Hepatocyte (in vitro differentiated cells): ENCODE measurements at regions not wholly inside any gene's neighbourhood (a gene's known extent, or its start where the extent isn't known, plus 50 kb on each side); places are given as distances from the start of the nearest gene placed in this dataset.
A peak's percentile ranks its signal among the peaks of the same experiment; 100 is the strongest.

ENCODE experiments used
- DNase-seq: peaks from one replicate; pipeline ENCODE4 v3.0.0-alpha.2; 2016; ENCODE audit warnings: low spot score
- H2AFZ ChIP-seq: fragments of 200-600 bp; sonication (generic); 2 replicates; pipeline ENCODE4 v1.6.0; 2016; ENCODE audit warnings: antibody characterized with exemption, mild to moderate bottlenecking
- H3K27ac ChIP-seq: fragments of 200-600 bp; sonication (generic); 2 replicates; pipeline ENCODE4 v1.5.1; 2016; ENCODE audit warnings: mild to moderate bottlenecking
- H3K27me3 ChIP-seq: fragments of 200-600 bp; sonication (generic); 2 replicates; pipeline ENCODE4 v1.6.1; 2016
- H3K36me3 ChIP-seq: fragments of 200-600 bp; sonication (generic); replicated peaks from 2 replicates; pipeline ENCODE4 v1.5.1; 2016; ENCODE audit warnings: low read depth; ENCODE audit not compliant: insufficient read depth
- H3K4me1 ChIP-seq: fragments of 200-600 bp; sonication (generic); 2 replicates; pipeline ENCODE4 v1.5.1; 2016; ENCODE audit warnings: mild to moderate bottlenecking, moderate library complexity; ENCODE audit not compliant: insufficient read depth
- H3K4me2 ChIP-seq: fragments of 200-600 bp; sonication (generic); 2 replicates; pipeline ENCODE4 v1.6.0; 2016
- H3K4me3 ChIP-seq: fragments of 200-600 bp; sonication (generic); 2 replicates; pipeline ENCODE4 v1.5.1; 2016; ENCODE audit warnings: mild to moderate bottlenecking
- H3K79me2 ChIP-seq: fragments of 200-600 bp; sonication (generic); 2 replicates; pipeline ENCODE4 v1.6.0; 2017; ENCODE audit warnings: mild to moderate bottlenecking
- H3K9me2 ChIP-seq: fragments of 200-600 bp; sonication (generic); replicated peaks from 2 replicates; pipeline ENCODE4 v1.6.0; 2017; ENCODE audit warnings: mild to moderate bottlenecking; ENCODE audit not compliant: insufficient read depth
- H3K9me3 ChIP-seq: fragments of 200-600 bp; sonication (generic); 2 replicates; pipeline ENCODE4 v1.5.1; 2016; ENCODE audit warnings: low read depth, mild to moderate bottlenecking
- H4K20me1 ChIP-seq: fragments of 200-600 bp; sonication (generic); 2 replicates; pipeline ENCODE4 v1.6.0; 2016; ENCODE audit warnings: mild to moderate bottlenecking; ENCODE audit not compliant: insufficient read depth, poor library complexity, severe bottlenecking
- CTCF ChIP-seq: fragments of 200-600 bp; sonication (generic); IDR thresholded peaks from 2 replicates; pipeline ENCODE4 v1.5.1; 2016; ENCODE audit warnings: antibody characterized with exemption, mild to moderate bottlenecking; ENCODE audit not compliant: poor library complexity
- EZH2 ChIP-seq: fragments of 200-600 bp; sonication (generic); IDR thresholded peaks from 2 replicates; pipeline ENCODE4 v1.6.1; 2016; ENCODE audit warnings: antibody characterized with exemption, mild to moderate bottlenecking, borderline replicate concordance
- EZH2phosphoT487 ChIP-seq: fragments of 200-600 bp; sonication (generic); IDR thresholded peaks from one replicate; pipeline ENCODE4 v1.6.1; 2018; ENCODE audit warnings: antibody characterized with exemption, mild to moderate bottlenecking, low read depth, moderate library complexity; ENCODE audit not compliant: unreplicated experiment, severe bottlenecking
- WGBS: methylation state at CpG from one replicate; pipeline ENCODE4 v1.1.6; 2016; ENCODE audit warnings: low lambda C conversion rate; ENCODE audit errors: missing lambda C conversion rate; 5-methylcytosine and 5-hydroxymethylcytosine counted together

GRCh38 chr2:145806546-145806945 is 1286.6 kb upstream of the ZEB2 start:
- DNase-seq, result no peak
- H2AFZ ChIP-seq, result no peak overlapping the region
- H4K20me1 ChIP-seq, result no peaks in the 10 kb centered on the region
- H3K27ac ChIP-seq, result no peak overlapping the region
- H3K4me3 ChIP-seq, result no peak overlapping the region
- TF ChIP-seq CTCF (no peak), EZH2phosphoT487 (no peak), EZH2 (no peak)
- H3K27me3 ChIP-seq, result no peaks in the 10 kb centered on the region
- no peak overlapping the region for H3K4me2 ChIP-seq
- H3K4me1 ChIP-seq, result no peaks in the 10 kb centered on the region
- H3K36me3 ChIP-seq, result no peaks in the 10 kb centered on the region
- no peaks in the 10 kb centered on the region for H3K9me2 ChIP-seq
- no peaks in the 10 kb centered on the region for H3K9me3 ChIP-seq
- no peaks in the 10 kb centered on the region for H3K79me2 ChIP-seq

GRCh38 chr2:145802133-145802532 is 1282.2 kb upstream of the ZEB2 start:
- 97% methylated on average over 1 of the region's 1 CpG for WGBS
- H2AFZ ChIP-seq, result no peak overlapping the region
- no peak for TF ChIP-seq EZH2
- no peak for TF ChIP-seq EZH2phosphoT487
- TF ChIP-seq CTCF, result no peak

GRCh38 chr2:145801210-145801609 is 1281.3 kb upstream of the ZEB2 start:
- Histone ChIP-seq H3K9me3 (no peaks in the 10 kb centered on the region), H3K4me2 (no peak overlapping the region), H3K4me3 (no peak overlapping the region), H3K27me3 (no peaks in the 10 kb centered on the region), H3K4me1 (no peaks in the 10 kb centered on the region), H3K36me3 (no peaks in the 10 kb centered on the region), H3K9me2 (no peaks in the 10 kb centered on the region), H2AFZ (no peak overlapping the region), H3K79me2 (no peaks in the 10 kb centered on the region), H4K20me1 (no peaks in the 10 kb centered on the region), H3K27ac (no peak overlapping the region)
- WGBS, result 89% methylated on average over 1 of the region's 1 CpG
- no peak for DNase-seq
- TF ChIP-seq EZH2 (no peak), EZH2phosphoT487 (no peak)

More at GRCh38 chr2:145802133-145802532, 1282.2 kb upstream of the ZEB2 start:
- no peaks in the 10 kb centered on the region for H3K4me1 ChIP-seq
- no peaks in the 10 kb centered on the region for H3K36me3 ChIP-seq
- H3K4me3 ChIP-seq, result no peak overlapping the region
- no peaks in the 10 kb centered on the region for H3K27me3 ChIP-seq
- H3K79me2 ChIP-seq, result no peaks in the 10 kb centered on the region
- H3K9me3 ChIP-seq, result no peaks in the 10 kb centered on the region
- no peak overlapping the region for H3K4me2 ChIP-seq
- H3K27ac ChIP-seq, result no peak overlapping the region
- no peaks in the 10 kb centered on the region for H3K9me2 ChIP-seq
- H4K20me1 ChIP-seq, result no peaks in the 10 kb centered on the region
- DNase-seq, result no peak

GRCh38 chr2:145800151-145801091 is 1280.5 kb upstream of the ZEB2 start:
- Histone ChIP-seq H3K4me2 (no peak overlapping the region), H3K27ac (no peak overlapping the region), H3K9me2 (no peaks in the 10 kb centered on the region), H3K36me3 (no peaks in the 10 kb centered on the region), H2AFZ (no peak overlapping the region), H3K79me2 (no peaks in the 10 kb centered on the region), H3K27me3 (no peaks in the 10 kb centered on the region), H4K20me1 (no peaks in the 10 kb centered on the region), H3K4me1 (no peaks in the 10 kb centered on the region), H3K4me3 (no peak overlapping the region), H3K9me3 (no peaks in the 10 kb centered on the region)
- DNase-seq, result peak; percentile 80
- 76% methylated on average over 6 of the region's 6 CpGs for WGBS
- TF ChIP-seq EZH2phosphoT487 (no peak), EZH2 (no peak), CTCF (no peak)
